A549 (cell line): ENCODE measurements at regions not wholly inside any gene's neighbourhood (a gene's known extent, or its start where the extent isn't known, plus 50 kb on each side); places are given as distances from the start of the nearest gene placed in this dataset.

Source experiments
- ATAC-seq, 2 experiments: fragments of 200-7000 bp in 1 of 2; fragments of >200 bp in 1 of 2; cut with Nextera tagmentation in 1 of 2; cut with Tn5 transposase in 1 of 2; 3 replicates each; pipeline versions ENCODE4 v1.8.0 to v1.9.1; 2018 to 2020; ENCODE audit warnings: mild to moderate bottlenecking in 1 of 2, moderate library complexity in 1 of 2
- CTCF ChIA-PET: fragments of 300-600 bp; sonication (Branson Sonifier 250); formaldehyde crosslinking; extraction: SDS; loops from one replicate; lab custom pipeline; 2021; ENCODE audit warnings: antibody characterized with exemption, inconsistent platforms; lab: Yijun Ruan, JAX
- POLR2A ChIA-PET: fragments of 350-600 bp; formaldehyde crosslinking; extraction: SDS; loops from one replicate; lab custom pipeline; 2021; ENCODE audit warnings: antibody characterized with exemption, inconsistent platforms; lab: Yijun Ruan, JAX
- DNase-seq, 2 experiments: peaks; one replicate each; pipeline versions ENCODE4 v3.0.0 to v3.0.0-alpha.2; 2011 to 2016; ENCODE audit warnings: low read depth in 1 of 2, low spot score in 1 of 2
- FAIRE-seq: peaks from 2 replicates; lab custom pipeline; 2011; peaks lifted over from hg19 to GRCh38; lab: Jason Lieb, UNC
- H3K27ac ChIP-seq, 2 experiments: fragments of >200 bp; sonication (Bioruptor Twin); formaldehyde crosslinking; 3 replicates each; pipeline ENCODE4 v1.5.1; 2016 to 2017
- H3K4me1 ChIP-seq: fragments of >200 bp; sonication (Bioruptor Twin); formaldehyde crosslinking; 3 replicates; pipeline ENCODE4 v1.6.1; 2016
- H3K4me2 ChIP-seq: fragments of >200 bp; sonication (Bioruptor Twin); formaldehyde crosslinking; 3 replicates; pipeline ENCODE4 v1.6.1; 2016
- H3K4me3 ChIP-seq: fragments of >200 bp; sonication (Bioruptor Twin); formaldehyde crosslinking; 3 replicates; pipeline ENCODE4 v1.5.1; 2016
- H3K9me3 ChIP-seq: fragments of >200 bp; sonication (Bioruptor Twin); formaldehyde crosslinking; 3 replicates; pipeline ENCODE4 v1.6.1; 2016
- ATOH8 ChIP-seq: fragments of 250-450 bp; sonication (Bioruptor Pico); IDR thresholded peaks from 2 replicates; pipeline ENCODE4 v1.5.0; 2020; ENCODE audit warnings: low read depth, mild to moderate bottlenecking, moderate library complexity
- BCL3 ChIP-seq: fragments of >200 bp; sonication (Bioruptor Twin); formaldehyde crosslinking; IDR thresholded peaks from 3 replicates; pipeline ENCODE4 v1.6.1; 2016
- BHLHE40 ChIP-seq: IDR thresholded peaks from 2 replicates; pipeline ENCODE4 v1.6.1; 2012; ENCODE audit warnings: low read depth, low read length, inconsistent platforms
- CEBPB ChIP-seq, 2 experiments: fragments of >200 bp in 1 of 2; sonication (Bioruptor Twin) in 1 of 2; formaldehyde crosslinking in 1 of 2; IDR thresholded peaks; 2 replicates each; pipeline ENCODE4 v1.6.1; 2012 to 2016
- CHD4 ChIP-seq: fragments of 200-600 bp; sonication (generic); IDR thresholded peaks from 2 replicates; pipeline ENCODE4 v1.6.1; 2016; ENCODE audit warnings: antibody characterized with exemption, mild to moderate bottlenecking, borderline replicate concordance
- EHF ChIP-seq: fragments of 250-450 bp; sonication (Bioruptor Pico); IDR thresholded peaks from 2 replicates; pipeline ENCODE4 v1.5.0; 2020; ENCODE audit warnings: mild to moderate bottlenecking
- EHMT2 ChIP-seq: fragments of 200-600 bp; sonication (generic); IDR thresholded peaks from 2 replicates; pipeline ENCODE4 v1.6.1; 2016; ENCODE audit warnings: antibody characterized with exemption, low read depth, mild to moderate bottlenecking, moderate library complexity
- EP300 ChIP-seq, 2 experiments: fragments of >200 bp; sonication (Bioruptor Twin); formaldehyde crosslinking; IDR thresholded peaks; 2 replicates in 1 of 2; 3 replicates in 1 of 2; pipeline ENCODE4 v1.6.1; 2016 to 2017
- ESRRA ChIP-seq: fragments of 150-350 bp; IDR thresholded peaks from 2 replicates; pipeline ENCODE4 v1.6.1; 2014; ENCODE audit warnings: mild to moderate bottlenecking, low read length, borderline replicate concordance
- FOSB ChIP-seq: fragments of 250-450 bp; sonication (Bioruptor Pico); IDR thresholded peaks from 2 replicates; pipeline ENCODE4 v1.5.0; 2020; ENCODE audit warnings: mild to moderate bottlenecking, moderate library complexity
- HDAC2 ChIP-seq: fragments of 200-600 bp; sonication (generic); IDR thresholded peaks from 2 replicates; pipeline ENCODE4 v1.6.1; 2016
- HES2 ChIP-seq: fragments of >200 bp; sonication (Bioruptor Twin); formaldehyde crosslinking; IDR thresholded peaks from 2 replicates; pipeline ENCODE4 v1.6.1; 2016
- HOXA7 ChIP-seq: fragments of 250-450 bp; sonication (Bioruptor Pico); IDR thresholded peaks from 2 replicates; pipeline ENCODE4 v1.5.0; 2020; ENCODE audit warnings: mild to moderate bottlenecking, moderate library complexity
- JUN ChIP-seq, 2 experiments: fragments of >200 bp; sonication (Bioruptor Twin); formaldehyde crosslinking; IDR thresholded peaks; 2 replicates in 1 of 2; 3 replicates in 1 of 2; pipeline ENCODE4 v1.6.1; 2016 to 2017
- MAFK ChIP-seq: fragments of 450-650 bp; IDR thresholded peaks from 2 replicates; pipeline ENCODE4 v1.6.1; 2014; ENCODE audit not compliant: partially characterized antibody
- MAZ ChIP-seq: fragments of 150-350 bp; IDR thresholded peaks from 2 replicates; pipeline ENCODE4 v1.6.1; 2014; ENCODE audit warnings: antibody characterized with exemption, low read depth, low read length, borderline replicate concordance
- NR3C1 ChIP-seq: fragments of >200 bp; sonication (Bioruptor Twin); formaldehyde crosslinking; IDR thresholded peaks from 3 replicates; pipeline ENCODE4 v1.6.1; 2017
- PHF8 ChIP-seq: fragments of 200-600 bp; sonication (generic); IDR thresholded peaks from 2 replicates; pipeline ENCODE4 v1.6.1; 2016; ENCODE audit warnings: low read depth, mild to moderate bottlenecking, antibody characterized with exemption, moderate library complexity, borderline replicate concordance
- POLR2AphosphoS2 ChIP-seq: conservative IDR thresholded peaks from 2 replicates; pipeline ENCODE4 v1.6.1; 2012; ENCODE audit warnings: low read length, improper control_type of control experiment, inconsistent platforms
- TFCP2L1 ChIP-seq: fragments of 250-450 bp; sonication (Bioruptor Pico); IDR thresholded peaks from 2 replicates; pipeline ENCODE4 v1.5.0; 2021; ENCODE audit warnings: mild to moderate bottlenecking
- USF2 ChIP-seq: fragments of 450-650 bp; IDR thresholded peaks from 2 replicates; pipeline ENCODE4 v1.6.1; 2014; ENCODE audit warnings: antibody characterized with exemption
- ZNF302 ChIP-seq: fragments of 250-450 bp; sonication (Bioruptor Pico); IDR thresholded peaks from 2 replicates; pipeline ENCODE4 v1.9.0; 2021; ENCODE audit warnings: inconsistent platforms, mild to moderate bottlenecking, moderate library complexity
- WGBS: methylation state at CpG from one replicate; pipeline ENCODE4 v1.1.6; 2017; ENCODE audit errors: missing lambda C conversion rate; 5-methylcytosine and 5-hydroxymethylcytosine counted together

- H3K9me3 ChIP-seq, result no peaks in the 10 kb centered on the region
- no peak overlapping the region for H3K4me2 ChIP-seq
- H3K27ac ChIP-seq, result no peak overlapping the region
- DNase-seq, result no peak
- no peaks in the 10 kb centered on the region; the same call in 2 of the 3 replicates for H3K4me1 ChIP-seq
- CTCF ChIA-PET, result interaction anchor here (0.9 kb wide), 1 partner anchor 16 kb away, joined by 3 read pairs; no protein-coding TSS in a partner anchor
- TF ChIP-seq EHMT2 (no peak), USF2 (no peak), MAZ (no peak), PHF8 (no peak), CHD4 (no peak), MAFK (no peak), HDAC2 (no peak), CEBPB (IDR thresholded peaks at IDR 0.05) (no peak), ZNF302 (CRISPR knock-in tag) (no peak), EP300 (IDR thresholded peaks at IDR 0.05) (no peak), BCL3 (no peak), ESRRA (no peak), HOXA7 (CRISPR knock-in tag) (no peak), BHLHE40 (no peak)
- TF ChIP-seq, all 56 proteins: peak for 0
- FAIRE-seq (no peak), ATAC-seq (no peak)
- POLR2A ChIA-PET, result no interaction called here
- H3K4me3 ChIP-seq, result no peak overlapping the region
- 44% methylated on average over 3 of the region's 3 CpGs for WGBS
Measured at GRCh38 chr3:124415446-124415960, 314.7 kb upstream of the UMPS start.

GRCh38 chr3:124419303-124419702 is 310.9 kb upstream of the UMPS start:
- no peaks in the 10 kb centered on the region for H3K4me1 ChIP-seq
- ChIA-PET CTCF (no interaction called here), POLR2A (no interaction called here)
- 25% methylated on average over 3 of the region's 3 CpGs for WGBS
- no peak overlapping the region for H3K4me3 ChIP-seq
- DNase-seq (no peak), FAIRE-seq (no peak), ATAC-seq (no peak)
- H3K9me3 ChIP-seq, result no peaks in the 10 kb centered on the region
- no peak overlapping the region for H3K4me2 ChIP-seq
- H3K27ac ChIP-seq, result no peak overlapping the region
- TF ChIP-seq HES2, result no peak
- no peak for TF ChIP-seq CEBPB (IDR thresholded peaks at IDR 0.05)
- TF ChIP-seq USF2, result no peak
- TF ChIP-seq MAFK, result no peak
- no peak for TF ChIP-seq NR3C1
- TF ChIP-seq JUN (IDR thresholded peaks at IDR 0.05), result no peak
- no peak for TF ChIP-seq ATOH8
- no peak for TF ChIP-seq TFCP2L1 (CRISPR knock-in tag)
- TF ChIP-seq BCL3, result no peak
- TF ChIP-seq POLR2AphosphoS2, result no peak
- no peak for TF ChIP-seq FOSB (CRISPR knock-in tag)
- TF ChIP-seq EHF (CRISPR knock-in tag), result no peak
